Lung (tissue), 11 donors: ENCODE measurements at regions not wholly inside any gene's neighbourhood (a gene's known extent, or its start where the extent isn't known, plus 50 kb on each side); places are given as distances from the start of the nearest gene placed in this dataset.

ENCODE experiments used
- ATAC-seq: fragments of 200-7000 bp; cut with Tn5 transposase; one replicate; pipeline ENCODE4 v1.9.1; 2020; ENCODE audit warnings: moderate number of reproducible peaks; ENCODE audit not compliant: insufficient read depth, low FRiP score
- DNase-seq, 3 donors: peaks; one replicate each; pipeline ENCODE4 v3.0.0-alpha.2; 2013 to 2017
- H3K27ac ChIP-seq, 2 donors: one replicate each; pipeline ENCODE4 v1.5.1; 2013; ENCODE audit warnings: mild to moderate bottlenecking in 2 of 2, moderate library complexity in 2 of 2, control low read depth in 1 of 2, inconsistent platforms in 1 of 2, low read depth in 1 of 2, low read length in 1 of 2
- H3K27me3 ChIP-seq, 3 donors: one replicate each; pipeline ENCODE4 v1.5.1; 2013; ENCODE audit warnings: low read length in 2 of 3; ENCODE audit not compliant: control insufficient read depth in 3 of 3, insufficient read depth in 3 of 3
- H3K36me3 ChIP-seq, 4 donors: one replicate each; pipeline ENCODE4 v1.5.1; 2013; ENCODE audit warnings: low read length in 4 of 4, mild to moderate bottlenecking in 1 of 4, moderate library complexity in 1 of 4; ENCODE audit not compliant: control insufficient read depth in 4 of 4, insufficient read depth in 4 of 4
- H3K4me1 ChIP-seq, 5 donors: one replicate each; pipeline ENCODE4 v1.5.1; 2013; ENCODE audit warnings: low read length in 5 of 5, mild to moderate bottlenecking in 2 of 5, moderate library complexity in 1 of 5; ENCODE audit not compliant: control insufficient read depth in 5 of 5, insufficient read depth in 5 of 5
- H3K4me3 ChIP-seq: one replicate; pipeline ENCODE4 v1.5.1; 2013; ENCODE audit warnings: mild to moderate bottlenecking, control low read depth, moderate library complexity
- H3K9ac ChIP-seq, 2 donors: one replicate each; pipeline ENCODE4 v1.5.1; 2013; ENCODE audit warnings: low read length in 2 of 2, control low read depth in 1 of 2; ENCODE audit not compliant: insufficient read depth in 1 of 2
- H3K9me3 ChIP-seq, 4 donors: one replicate each; pipeline ENCODE4 v1.5.1; 2013; ENCODE audit warnings: low read length in 3 of 4, mild to moderate bottlenecking in 1 of 4, moderate library complexity in 1 of 4; ENCODE audit not compliant: control insufficient read depth in 4 of 4, insufficient read depth in 3 of 4
- WGBS, 2 donors: extraction: QIAGEN DNeasy Blood & Tissue Kit; methylation state at CpG; one replicate each; pipeline ENCODE4 v1.1.7; 2013; 5-methylcytosine and 5-hydroxymethylcytosine counted together
- TF ChIP-seq, protein P1 (sequence below): IDR thresholded peaks from 2 replicates; pipeline ENCODE4 v1.5.1; 2012; ENCODE audit warnings: mild to moderate bottlenecking; ENCODE audit errors: control extremely low read depth, extremely low read depth
- donor health status: control.
- donor health status: control.
- donor health status: Bipolar disorder and iron deficiency.
- donor health status: healthy.
- donor health status: DM: yes; HTN: yes; CAD: no.

- no peak overlapping the region for H3K27ac ChIP-seq
- TF ChIP-seq, protein P1, sequence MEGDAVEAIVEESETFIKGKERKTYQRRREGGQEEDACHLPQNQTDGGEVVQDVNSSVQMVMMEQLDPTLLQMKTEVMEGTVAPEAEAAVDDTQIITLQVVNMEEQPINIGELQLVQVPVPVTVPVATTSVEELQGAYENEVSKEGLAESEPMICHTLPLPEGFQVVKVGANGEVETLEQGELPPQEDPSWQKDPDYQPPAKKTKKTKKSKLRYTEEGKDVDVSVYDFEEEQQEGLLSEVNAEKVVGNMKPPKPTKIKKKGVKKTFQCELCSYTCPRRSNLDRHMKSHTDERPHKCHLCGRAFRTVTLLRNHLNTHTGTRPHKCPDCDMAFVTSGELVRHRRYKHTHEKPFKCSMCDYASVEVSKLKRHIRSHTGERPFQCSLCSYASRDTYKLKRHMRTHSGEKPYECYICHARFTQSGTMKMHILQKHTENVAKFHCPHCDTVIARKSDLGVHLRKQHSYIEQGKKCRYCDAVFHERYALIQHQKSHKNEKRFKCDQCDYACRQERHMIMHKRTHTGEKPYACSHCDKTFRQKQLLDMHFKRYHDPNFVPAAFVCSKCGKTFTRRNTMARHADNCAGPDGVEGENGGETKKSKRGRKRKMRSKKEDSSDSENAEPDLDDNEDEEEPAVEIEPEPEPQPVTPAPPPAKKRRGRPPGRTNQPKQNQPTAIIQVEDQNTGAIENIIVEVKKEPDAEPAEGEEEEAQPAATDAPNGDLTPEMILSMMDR, result no peak
- no peaks in the 10 kb centered on the region for H3K4me1 ChIP-seq
- no peak overlapping the region for H3K9ac ChIP-seq
- no peaks in the 10 kb centered on the region for H3K36me3 ChIP-seq
- H3K27me3 ChIP-seq, result no peaks in the 10 kb centered on the region
- DNase-seq (no peak), ATAC-seq (no peak)
- H3K4me3 ChIP-seq, result no peak overlapping the region
- 91 to 94% methylated on average over 13 of the region's 13 CpGs for WGBS, 2 donors
- peaks cover 0 to 11% (median 0%) of the 10 kb centered on the region in 4 donors for H3K9me3 ChIP-seq
Measured at GRCh38 chr10:121148921-121149320, 297.8 kb downstream of the WDR11 start.

GRCh38 chr10:121152033-121152432 is 300.9 kb downstream of the WDR11 start:
- Histone ChIP-seq H3K36me3 (no peaks in the 10 kb centered on the region), H3K9me3 (no peaks in the 10 kb centered on the region), H3K4me3 (no peak overlapping the region), H3K27ac (no peak overlapping the region), H3K27me3 (no peaks in the 10 kb centered on the region), H3K9ac (no peak overlapping the region), H3K4me1 (peaks cover 0 to 18% (median 4%) of the 10 kb centered on the region in 5 donors)
- no peak for DNase-seq
- no peak for ATAC-seq
- TF ChIP-seq, protein P1, result no peak
- WGBS, 2 donors, result 59 to 76% methylated on average over 2 of the region's 2 CpGs

DNA sequence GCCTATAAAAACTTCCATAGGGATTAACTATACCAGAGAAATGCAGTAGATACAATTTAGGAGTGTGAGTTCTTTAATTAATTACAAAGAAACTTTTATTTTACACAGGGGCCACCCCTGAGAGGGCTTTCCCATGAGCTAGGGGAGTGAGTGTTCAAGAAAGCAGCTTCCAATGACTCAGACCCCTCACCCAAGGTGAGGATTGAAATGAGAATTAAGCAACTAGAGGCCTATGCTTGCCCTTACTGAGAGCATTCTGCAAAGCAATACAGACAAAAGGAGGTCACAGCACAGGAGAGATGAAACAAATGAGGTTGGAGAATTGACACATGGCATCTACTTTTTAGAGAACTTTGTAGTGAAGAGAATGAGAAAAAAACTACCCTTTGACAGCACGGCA is 301.8 kb downstream of the WDR11 start:
- no peak overlapping the region for H3K9ac ChIP-seq
- ATAC-seq (no peak), DNase-seq (no peak)
- H3K27ac ChIP-seq, result no peak overlapping the region
- H3K36me3 ChIP-seq, result no peaks in the 10 kb centered on the region
- H3K4me1 ChIP-seq, result peaks cover 0 to 18% (median 4%) of the 10 kb centered on the region in 5 donors
- no peaks in the 10 kb centered on the region for H3K27me3 ChIP-seq
- TF ChIP-seq, protein P1, result no peak
- H3K4me3 ChIP-seq, result no peak overlapping the region
- 89 to 90% methylated on average over 1 of the region's 1 CpG for WGBS, 2 donors
- no peaks in the 10 kb centered on the region for H3K9me3 ChIP-seq

DNA sequence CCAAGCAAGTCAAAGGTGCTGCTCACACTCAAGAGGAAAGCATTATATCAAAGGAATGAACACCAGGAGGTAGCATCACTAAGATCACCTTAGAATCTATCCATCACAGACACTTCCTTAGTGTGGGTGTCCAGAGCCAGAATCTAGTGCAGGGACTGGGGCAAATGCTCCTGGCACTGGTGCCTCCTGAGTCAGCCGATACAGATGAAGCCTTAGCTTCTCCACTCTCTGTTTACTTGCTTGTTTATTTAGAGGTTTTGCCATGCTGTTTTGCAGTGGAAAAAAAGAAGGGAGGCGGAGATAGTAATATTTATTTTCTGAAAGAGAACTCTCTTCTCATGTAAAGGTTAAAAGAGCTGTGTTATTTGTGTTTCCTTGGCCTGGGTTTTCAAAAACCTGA is 303.1 kb downstream of the WDR11 start:
- H3K4me1 ChIP-seq, result peaks cover 0 to 18% (median 4%) of the 10 kb centered on the region in 5 donors
- H3K9ac ChIP-seq, result no peak overlapping the region
- no peak for ATAC-seq
- H3K27me3 ChIP-seq, result no peaks in the 10 kb centered on the region
- H3K27ac ChIP-seq, result no peak overlapping the region
- DNase-seq, result no peak
- TF ChIP-seq, protein P1, result no peak
- H3K9me3 ChIP-seq, result no peaks in the 10 kb centered on the region
- no peak overlapping the region for H3K4me3 ChIP-seq
- 88 to 89% methylated on average over 2 of the region's 2 CpGs for WGBS, 2 donors
- no peaks in the 10 kb centered on the region for H3K36me3 ChIP-seq
